Activated naive CD4-positive, alpha-beta T cell treated with anti-CD3 and anti-CD28 coated beads, Interleukin-2, amount 50 U/mL, for 16 hours (primary cell): ENCODE measurements at regions not wholly inside any gene's neighbourhood (a gene's known extent, or its start where the extent isn't known, plus 50 kb on each side); places are given as distances from the start of the nearest gene placed in this dataset.
"Not testable (repeated sequence)": the region's sequence is repeated elsewhere in the genome, so short reads cannot be mapped to it uniquely, and the experiment has no call there.

Experiments used
- DNase-seq: peaks from one replicate; pipeline ENCODE4 v3.0.0-alpha.2; 2020

DNA sequence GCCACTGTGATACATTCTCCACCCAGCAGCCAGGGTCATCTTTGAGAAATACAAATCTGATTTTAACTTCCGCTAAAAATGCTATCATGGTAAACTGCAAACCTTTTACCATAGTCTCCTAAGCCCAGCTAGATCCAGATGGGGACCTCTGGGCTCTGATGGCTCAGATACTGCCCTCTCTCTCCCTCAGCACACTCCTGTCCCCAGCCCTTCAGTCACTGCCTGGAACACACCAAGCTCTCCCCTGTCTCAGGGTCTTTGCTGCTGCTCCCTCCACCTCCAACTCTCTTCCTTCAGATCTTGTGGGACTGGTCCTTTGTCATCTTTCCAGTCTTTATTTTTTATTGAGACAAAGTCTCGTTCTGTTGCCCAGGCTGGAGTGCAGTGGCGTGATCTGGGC, 65.1 kb downstream of the SPRY4 start:
- DNase-seq = no peak

DNA sequence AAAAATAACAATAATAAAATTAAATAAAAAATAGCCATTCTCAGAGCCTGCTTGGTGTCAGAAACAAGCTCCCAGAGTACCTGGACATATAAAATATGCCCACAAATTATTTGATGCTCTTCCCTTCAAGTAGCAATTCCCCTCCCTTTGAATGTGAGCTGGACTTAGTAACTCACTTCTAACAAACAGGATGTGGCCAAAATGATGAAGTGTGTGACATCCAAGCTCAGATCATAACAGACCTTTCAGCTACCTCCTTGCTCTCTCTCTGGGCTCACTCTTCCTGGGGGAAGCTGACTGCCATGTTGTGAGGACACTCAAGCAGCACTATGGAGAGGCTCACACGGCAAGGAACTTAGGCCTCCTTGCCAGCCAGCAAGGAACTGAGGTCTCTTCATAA, 69.0 kb downstream of the SPRY4 start:
- no peak for DNase-seq

DNA sequence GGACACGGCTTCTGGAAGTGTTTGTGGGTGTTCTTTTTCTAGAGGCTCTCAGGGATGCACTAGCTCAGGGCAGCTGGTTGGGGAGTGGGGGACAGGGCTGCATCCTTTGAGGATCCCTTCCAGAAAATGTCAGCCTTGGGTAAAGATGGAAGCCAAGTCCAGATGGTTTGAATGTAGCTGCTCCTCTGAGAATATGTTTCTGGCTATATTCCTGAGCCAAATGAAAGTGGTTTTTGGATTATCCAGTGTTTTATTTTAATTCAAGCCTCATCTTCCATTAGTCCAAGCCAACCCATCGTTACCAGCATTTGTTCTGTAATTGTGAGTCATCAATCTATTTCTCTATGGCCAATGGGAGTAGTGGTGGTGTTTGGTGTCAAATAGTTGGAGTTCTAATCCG, 70.4 kb downstream of the SPRY4 start:
- DNase-seq = no peak

DNA sequence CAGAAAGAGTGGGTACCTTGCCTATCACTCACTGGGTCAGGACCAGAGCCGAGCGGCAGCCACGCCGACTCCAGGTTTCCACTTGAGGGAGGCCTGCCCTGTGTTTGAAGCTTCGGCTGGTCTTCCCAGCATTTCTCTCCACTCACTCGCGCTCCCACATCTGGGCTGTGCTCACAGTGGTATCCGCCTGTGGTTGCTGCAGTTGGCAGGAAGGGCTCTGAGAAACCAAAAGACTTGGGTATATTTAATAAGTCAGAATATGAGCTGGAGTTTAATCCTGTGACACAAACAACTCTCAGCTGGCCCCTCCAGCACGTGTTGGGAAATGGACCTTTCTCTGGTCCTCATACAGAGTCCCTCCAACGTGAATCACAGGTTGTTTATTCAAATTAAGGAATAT, 70.9 kb downstream of the SPRY4 start:
- DNase-seq = no peak

DNA sequence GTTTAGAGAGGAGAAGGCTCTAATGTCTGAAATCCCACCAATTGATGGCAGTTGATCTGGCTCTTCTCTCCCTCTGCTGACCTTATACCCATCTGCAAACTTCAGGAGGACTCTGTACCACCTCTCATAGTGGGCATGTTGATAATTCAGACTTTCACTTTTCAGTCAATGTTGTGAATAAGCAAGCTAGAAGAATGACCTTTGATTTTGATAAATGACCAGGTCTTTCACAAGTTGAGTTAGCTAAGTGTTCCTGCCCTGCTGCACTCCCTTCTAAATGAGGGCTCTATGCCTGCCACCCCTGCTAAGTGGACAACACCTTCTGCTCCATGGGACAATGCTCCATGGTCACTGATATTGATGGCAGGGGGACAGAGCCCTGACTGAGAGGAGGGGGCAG, 74.7 kb downstream of the SPRY4 start:
- no peak for DNase-seq

DNA sequence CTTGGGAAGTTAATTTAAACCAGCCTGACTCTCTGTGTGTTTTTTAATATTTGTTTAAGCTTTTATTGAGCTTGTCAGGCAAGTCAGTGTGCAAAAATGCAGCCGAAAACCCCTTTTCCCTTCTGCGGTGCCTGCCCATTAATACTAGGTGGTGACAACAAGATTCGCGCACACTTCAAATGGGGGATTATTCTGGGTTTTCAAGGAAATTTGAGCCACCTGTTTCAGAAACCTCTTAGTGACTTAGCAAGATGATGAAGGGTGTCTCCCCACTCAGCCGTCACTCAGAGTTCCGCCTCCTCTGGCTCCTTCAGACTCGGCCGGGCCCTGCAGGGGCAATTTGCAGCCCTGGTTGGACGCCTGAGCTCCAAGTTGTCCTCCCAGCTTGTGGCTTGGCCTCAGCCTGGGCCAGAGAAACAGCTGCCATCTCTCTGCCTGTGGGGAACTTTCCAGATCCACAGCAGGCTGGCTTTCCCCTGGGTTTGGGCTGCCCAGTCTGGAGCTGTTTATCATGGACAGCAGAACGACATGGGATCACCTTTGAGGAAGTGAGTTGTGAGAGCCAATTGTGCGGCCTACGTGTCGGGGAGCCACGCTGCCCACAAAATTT, 75.9 kb downstream of the SPRY4 start:
- no peak for DNase-seq

DNA sequence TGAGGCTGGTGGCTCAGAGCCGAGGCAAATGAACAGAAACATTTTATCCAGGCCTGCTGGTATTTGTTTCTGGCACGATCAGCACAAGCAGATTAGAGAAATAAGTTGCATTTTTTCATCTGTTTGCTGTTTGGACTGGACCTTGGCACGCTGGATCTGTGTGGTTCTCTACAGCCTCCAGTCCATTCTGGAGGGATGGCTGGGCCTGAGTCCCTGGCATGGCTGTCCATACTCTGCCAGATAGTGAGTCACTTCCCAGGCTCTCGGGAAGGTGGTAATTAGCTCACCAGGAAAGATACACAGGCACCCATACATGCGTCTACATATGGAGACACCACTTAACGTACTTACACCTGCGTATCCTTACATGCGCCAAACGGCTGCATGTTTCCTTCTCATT, 78.6 kb downstream of the SPRY4 start:
- no peak for DNase-seq

DNA sequence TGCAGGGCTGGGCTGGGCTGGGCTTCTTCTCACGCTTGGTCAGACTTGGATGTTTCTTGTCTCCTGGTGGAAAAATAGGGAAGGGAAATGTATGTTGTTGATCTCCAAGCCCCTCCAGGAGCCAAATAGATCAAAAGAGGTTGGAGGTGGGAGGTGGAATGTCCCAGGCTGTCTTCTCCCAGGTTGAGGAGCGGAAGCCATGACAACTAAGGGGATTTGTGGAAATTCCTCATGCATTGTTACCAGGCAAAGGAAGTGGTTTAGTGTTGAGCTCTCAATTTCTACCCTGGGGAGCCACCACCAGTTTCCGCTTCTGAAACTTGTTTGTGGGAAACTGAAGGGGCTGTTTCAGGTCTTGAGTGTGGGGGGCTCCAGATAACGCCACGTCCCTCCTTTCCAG, 79.0 kb downstream of the SPRY4 start:
- no peak for DNase-seq

DNA sequence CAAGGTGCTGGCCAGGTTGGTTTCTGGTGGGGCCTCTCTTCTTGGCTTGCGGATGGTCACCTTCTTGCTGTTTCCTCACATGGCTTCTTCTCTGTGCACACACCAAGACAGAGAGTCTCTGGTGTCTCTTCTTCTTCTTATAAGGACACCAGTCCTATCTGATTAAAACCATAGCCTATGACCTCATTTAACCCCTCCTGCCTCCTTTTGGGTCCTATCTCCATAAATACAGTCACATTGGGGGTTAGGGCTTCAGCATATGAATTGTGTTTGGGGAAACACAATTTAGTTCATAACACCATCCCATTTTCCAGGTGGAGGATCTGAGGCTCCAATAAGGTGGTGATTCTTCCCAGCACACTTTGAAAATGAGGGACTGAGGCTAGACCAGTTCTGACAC, 80.4 kb downstream of the SPRY4 start:
- no peak for DNase-seq

DNA sequence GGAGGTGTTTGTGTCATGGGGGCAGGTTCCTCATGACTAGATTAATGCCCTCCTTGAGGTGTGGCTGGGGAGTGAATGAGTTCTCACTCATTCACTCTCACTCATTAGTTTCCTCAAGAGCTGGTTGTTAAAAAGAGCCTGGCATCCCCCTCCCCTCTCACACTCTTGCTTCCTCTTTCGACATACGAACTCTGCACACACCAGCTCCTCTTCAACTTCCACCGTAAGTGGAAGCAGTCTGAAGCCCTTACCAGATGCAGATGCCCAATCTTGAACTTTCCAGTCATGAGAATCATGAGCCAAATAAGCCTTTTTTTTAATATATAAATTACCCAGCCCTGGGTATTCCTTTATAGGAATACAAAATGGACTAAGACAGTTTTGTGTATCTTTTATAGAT, 82.5 kb downstream of the SPRY4 start:
- DNase-seq = no peak

DNA sequence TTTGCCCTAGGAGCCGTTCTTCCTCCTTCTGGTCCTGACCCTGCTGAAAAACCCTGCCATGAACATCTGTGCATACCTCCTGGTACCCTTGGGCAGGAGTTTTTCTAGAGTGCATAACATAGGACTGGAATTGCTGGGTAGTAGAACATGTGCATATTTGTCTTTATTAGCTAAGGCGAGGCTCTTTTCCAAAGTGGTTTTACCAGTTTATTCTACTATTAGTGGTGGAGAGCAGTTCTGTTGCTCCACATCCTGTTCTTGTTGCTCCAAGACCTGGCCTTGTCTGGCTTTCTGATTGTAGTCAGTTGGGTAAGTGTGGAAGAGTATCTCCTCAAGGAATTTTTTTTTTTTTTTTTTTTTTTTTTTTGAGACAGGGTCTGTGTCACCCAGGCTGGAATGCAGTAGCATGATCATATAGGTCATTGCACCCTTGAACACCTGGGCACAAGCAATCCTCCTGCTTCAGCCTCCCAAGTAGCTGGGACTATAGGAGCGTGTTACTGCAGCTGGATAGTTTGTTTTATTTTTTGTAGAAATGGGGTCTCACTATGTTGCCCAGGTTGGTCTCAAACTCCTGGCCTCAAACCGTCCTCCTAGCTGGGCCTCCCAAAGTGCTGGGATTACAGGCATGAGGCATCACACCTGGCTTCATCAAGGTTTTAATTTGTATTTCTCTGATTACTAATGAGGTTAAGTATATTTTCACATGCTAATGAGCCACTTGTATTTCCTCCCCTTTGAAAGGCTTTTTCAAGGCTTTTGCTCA, 85.2 kb downstream of the SPRY4 start:
- DNase-seq = no peak

DNA sequence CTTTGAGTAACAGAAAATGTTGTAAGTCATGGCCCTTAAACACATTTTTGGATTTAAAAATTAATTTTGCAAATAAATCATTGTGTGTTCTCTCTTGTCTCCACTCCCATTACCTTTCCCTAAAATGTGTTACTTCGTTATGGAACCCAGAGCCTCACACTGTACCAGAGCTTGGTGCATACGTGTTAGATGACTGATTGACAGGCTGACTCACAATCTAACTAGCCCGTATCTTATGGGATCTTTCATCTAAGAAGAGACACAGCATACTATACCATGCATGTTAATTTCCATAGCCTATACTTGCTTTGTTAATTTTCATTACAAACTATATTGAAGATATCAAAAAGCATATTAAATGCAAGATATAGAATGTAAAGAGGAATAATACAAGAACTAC, 87.1 kb downstream of the SPRY4 start:
- DNase-seq = no peak

DNA sequence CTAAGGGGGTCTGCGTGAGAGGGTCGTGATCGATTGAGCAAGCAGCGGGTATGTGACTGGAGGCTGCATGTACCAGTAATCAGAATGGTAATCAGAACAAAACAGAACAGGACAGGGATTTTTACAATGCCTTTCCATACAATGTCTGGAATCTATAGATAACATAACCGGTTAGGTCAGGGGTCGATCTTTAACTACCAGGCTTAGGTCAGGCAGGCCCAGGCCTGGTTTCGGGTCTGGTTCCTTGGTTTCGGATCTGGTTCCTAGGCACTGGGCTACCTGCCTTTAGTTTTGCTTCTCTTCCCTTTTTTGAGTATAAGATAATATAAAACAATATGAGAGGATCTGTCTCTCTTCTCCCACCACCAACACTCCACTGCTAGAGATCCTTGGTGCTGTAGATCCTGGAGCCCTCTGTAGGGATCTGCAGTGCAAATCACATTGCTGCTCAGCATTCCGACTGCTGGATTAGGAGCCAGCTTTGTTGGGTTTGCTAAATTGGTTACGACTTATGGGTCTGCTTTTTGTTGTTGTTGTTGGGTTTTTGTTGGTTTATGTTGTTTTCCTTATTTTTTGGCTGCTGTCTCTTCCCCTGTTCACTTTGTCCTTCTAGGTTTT, 88.0 kb downstream of the SPRY4 start:
- not testable (repeated sequence) for DNase-seq

DNA sequence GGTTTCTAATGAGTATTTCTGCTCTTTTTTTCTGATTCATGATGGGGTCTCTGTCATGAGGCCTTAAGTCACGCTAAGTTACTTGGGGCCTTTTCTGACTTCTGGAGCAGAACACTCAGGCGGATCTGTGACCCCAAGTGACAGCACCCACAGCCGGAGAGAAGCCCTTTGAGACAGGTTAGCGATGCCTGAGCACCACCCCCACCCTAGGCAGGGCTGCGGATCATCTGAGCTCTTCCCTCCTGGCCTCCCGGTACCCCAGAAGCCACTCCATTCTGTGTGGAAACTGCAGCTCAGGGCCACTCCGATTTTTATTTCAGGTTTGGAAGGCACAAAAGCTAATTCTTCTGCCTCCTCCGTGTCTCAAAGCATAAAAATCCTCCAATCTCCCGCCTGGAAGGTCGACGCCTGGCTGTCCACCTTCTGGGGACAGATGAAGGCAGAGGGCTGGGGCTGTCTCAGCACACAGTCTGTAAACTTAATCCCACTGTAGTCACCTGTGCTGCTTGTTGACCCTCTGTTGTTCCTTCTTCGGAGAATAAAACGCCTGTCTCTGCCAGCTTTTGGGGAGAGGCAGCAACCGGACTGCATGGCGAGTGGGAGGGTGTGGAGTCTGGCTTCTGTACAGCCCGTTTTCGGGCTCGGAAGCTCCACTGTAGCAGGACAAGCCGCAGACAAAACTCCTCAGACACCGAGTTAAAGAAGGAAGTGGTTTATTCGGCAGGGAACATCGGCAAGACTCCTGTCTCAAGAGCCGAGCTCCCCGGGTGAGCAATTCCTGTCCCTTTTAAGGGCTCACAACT, 88.8 kb downstream of the SPRY4 start:
- no peak for DNase-seq

DNA sequence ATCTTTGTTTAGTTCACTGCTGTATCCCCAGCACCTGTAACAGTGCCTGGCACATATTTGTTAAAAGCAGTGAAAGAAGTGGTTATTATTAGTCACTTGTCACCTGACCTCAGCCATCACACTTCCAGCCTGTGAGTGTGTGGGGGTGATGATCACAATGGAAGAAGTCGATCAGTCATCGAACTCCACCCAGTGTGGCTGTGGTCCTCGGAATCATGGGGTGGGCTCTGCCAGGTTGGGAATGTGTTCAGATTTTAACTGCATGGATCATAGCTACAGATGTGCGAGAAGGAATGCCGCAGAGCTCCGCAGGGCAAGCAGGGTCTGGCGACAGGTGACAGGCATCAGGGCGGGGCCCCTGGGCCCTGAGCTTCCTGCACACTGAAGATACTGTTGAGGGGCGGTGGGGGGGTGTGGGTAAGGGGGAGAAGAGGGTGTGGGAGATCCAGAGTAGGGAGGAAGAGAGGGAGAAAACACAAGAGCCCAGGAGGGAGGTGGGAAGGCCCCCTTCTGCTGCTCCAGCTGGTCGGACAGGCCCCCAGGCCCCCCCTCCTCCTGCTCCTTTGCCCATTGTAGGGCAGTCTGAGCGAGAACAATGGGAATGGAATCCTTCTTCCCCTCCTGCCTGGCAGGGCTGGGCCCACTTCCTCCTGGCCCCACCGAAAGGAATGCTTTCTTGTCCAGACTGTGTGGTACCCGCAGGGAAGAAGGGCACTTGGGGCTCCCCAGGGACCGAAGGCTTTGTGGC, 89.6 kb downstream of the SPRY4 start:
- peak; percentile 36 for DNase-seq

DNA sequence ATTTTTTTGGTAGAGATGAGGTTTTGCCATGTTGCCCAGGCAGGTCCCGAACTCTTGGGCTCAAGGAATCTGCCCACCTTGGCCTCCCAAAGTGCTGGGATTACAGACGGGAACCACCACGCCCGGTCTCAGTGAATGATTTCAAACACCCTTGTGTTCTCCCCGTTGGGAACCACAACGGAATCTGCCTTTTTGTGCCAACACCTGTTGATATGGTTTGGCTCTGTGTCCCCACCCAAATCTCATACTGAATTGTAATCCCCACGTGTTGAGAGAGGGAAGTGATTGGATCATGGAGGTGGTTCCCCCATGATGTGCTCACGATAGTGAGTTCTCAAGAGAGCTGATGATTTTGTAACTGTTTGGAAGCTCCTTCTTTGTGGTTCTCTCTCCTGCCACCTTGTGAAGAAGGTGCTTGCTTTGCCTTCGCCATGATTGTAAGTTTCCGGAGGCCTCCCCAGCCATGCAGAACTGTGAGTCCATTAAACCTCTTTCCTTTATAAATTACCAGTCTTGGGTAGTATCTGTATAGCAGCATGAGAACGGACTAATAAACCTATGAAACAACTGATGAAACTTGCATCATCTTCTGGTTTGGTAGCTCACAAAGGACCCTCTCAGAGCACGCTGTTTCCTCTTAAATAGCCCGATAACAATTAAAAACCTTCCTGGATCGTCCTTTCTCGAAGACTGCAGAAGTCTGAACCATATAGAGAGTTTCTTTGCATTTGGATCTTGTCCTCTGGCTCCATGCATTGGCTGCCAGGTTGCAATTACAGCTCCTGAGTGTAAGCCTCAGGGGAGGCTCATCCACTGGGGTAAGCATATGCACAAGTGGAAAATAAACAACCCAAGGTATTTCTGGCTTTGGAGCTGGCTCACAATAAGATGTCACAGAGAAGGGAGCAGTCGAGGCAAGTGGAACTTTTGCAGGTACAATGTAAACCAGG, 91.5 kb downstream of the SPRY4 start:
- DNase-seq = no peak

DNA sequence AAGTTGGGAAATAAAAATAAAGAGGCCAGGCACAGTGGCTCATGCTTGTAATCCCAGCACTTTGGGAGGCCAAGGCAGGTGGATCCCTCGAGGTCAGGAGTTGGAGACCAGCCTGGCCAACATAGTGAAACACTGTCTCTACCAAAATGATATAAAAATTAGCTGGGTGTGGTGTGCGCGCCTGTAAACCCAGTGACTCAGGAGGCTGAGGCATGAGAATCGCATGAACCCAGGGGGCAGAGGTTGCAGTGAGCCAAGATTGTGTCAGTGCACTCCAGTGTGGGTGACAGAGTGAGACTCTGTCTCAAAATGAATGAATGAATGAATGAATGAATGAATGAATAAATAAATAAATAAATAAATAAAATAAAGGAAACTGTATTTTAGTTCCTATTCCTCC, 93.9 kb downstream of the SPRY4 start:
- DNase-seq = not testable (repeated sequence)

DNA sequence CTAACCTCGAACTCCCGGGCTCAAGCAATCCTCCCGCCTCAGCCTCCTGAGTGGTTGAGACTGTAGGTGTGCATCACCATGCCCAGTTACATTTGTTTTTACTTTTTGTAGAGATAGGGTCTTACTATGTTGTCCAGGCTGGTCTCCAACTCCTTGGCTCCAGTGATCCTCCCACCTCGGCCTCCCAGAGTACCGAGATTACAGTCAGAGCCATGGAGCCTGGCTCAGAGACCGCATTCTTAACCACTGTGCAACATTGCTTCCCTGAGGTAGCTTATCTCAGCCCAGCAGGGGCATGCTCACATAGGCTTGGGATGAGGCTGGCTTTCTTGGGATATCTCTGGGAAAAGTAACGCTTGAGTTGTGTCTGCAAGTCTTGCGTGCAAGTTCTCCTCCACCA, 99.7 kb downstream of the SPRY4 start:
- no peak for DNase-seq

DNA sequence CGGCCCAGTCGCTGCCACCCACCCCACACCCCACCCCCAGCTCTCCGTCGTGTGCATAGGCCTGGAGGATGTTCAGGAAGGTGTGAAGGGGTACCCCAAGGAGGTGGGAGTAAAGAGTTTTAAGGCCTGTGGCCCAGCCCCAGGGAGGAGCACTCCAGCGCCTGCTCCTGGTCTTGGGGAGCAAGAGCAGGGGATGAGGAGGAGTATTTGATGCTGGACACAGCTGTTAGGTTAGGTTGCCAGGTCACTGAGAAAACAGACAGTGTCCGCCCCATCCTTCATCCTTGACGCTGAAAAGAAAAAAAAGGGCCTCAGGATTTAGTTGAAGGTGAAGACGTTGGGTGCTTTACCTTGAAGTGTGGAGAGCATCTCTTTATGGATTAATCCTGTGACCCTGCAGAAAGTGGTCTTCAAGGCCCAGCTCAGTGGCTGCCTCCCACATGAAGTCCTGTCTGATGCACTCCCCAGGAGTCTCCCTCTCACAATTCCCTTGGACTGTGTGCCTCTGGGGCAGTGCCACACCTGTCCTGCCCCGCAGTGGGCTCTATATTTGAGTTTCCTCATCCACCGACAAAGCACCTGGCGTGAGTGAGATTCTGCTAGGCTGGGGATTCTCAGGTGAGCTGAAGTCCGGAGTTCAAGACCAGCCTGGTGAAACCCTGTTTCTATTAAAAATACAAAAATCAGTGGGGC, 101.8 kb downstream of the SPRY4 start:
- no peak for DNase-seq

DNA sequence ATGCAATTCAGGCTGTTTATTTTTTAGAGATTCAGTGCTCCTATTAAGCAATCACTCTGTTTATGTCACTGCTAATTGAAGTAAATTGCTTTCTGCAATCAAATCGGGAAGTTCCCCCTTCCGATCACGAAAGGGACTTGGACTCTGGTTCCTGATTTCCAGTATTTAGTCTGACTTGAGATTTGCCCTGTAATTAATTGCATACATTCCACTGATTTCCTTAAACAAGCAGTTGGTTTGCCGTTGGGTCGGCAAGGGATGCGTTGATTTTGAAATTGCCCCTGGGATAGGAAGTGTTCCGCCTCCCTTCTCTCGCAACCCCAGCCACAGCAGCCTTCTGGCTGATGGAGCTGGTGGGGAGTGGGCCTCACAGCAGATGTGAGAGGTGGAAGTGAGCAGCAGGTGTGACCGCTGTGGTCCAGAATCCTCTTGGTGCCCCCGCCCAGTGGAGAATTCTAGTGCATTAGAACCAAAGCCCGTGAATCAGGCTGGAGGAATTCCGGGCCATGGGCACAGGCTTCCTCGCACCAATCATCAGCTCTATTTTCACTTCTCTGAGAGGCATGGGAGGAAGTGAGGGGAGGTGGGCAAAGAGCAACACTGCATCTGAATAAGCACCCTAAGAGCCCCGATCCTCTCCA, 102.5 kb downstream of the SPRY4 start:
- no peak for DNase-seq
